Mucosa of rectum (tissue), 2 donors: ENCODE measurements at regions not wholly inside any gene's neighbourhood (a gene's known extent, or its start where the extent isn't known, plus 50 kb on each side); places are given as distances from the start of the nearest gene placed in this dataset.

Experiments used
- H3K27ac ChIP-seq, 2 donors: one replicate each; pipeline ENCODE4 v1.7.0; 2013; ENCODE audit warnings: inconsistent platforms in 2 of 2, low read depth in 2 of 2, low read length in 2 of 2
- H3K27me3 ChIP-seq, 2 donors: one replicate each; pipeline ENCODE4 v1.7.0; 2013; ENCODE audit warnings: low read length in 2 of 2; ENCODE audit not compliant: control insufficient read depth in 2 of 2, insufficient read depth in 2 of 2
- H3K36me3 ChIP-seq, 2 donors: one replicate each; pipeline ENCODE4 v1.7.0; 2013; ENCODE audit warnings: low read length in 2 of 2; ENCODE audit not compliant: control insufficient read depth in 2 of 2, insufficient read depth in 2 of 2
- H3K4me1 ChIP-seq, 2 donors: one replicate each; pipeline ENCODE4 v1.7.0; 2013; ENCODE audit warnings: low read length in 2 of 2, mild to moderate bottlenecking in 1 of 2; ENCODE audit not compliant: control insufficient read depth in 2 of 2, insufficient read depth in 2 of 2
- H3K4me3 ChIP-seq, 2 donors: one replicate each; pipeline ENCODE4 v1.7.0; 2013; ENCODE audit warnings: low read length in 2 of 2
- H3K9ac ChIP-seq, 2 donors: one replicate each; pipeline ENCODE4 v1.7.0; 2013; ENCODE audit warnings: low read length in 2 of 2, low read depth in 1 of 2, mild to moderate bottlenecking in 1 of 2
- H3K9me3 ChIP-seq, 2 donors: one replicate each; pipeline ENCODE4 v1.7.0; 2013; ENCODE audit warnings: low read length in 2 of 2; ENCODE audit not compliant: control insufficient read depth in 2 of 2
- donor health status: healthy.
- donor health status: Normal muscosa, but diverticular disease.

- H3K4me1 ChIP-seq: no peaks in the 10 kb centered on the region
- H3K36me3 ChIP-seq: no peaks in the 10 kb centered on the region
- no peak overlapping the region for H3K4me3 ChIP-seq
- no peaks in the 10 kb centered on the region for H3K27me3 ChIP-seq
- no peak overlapping the region for H3K9ac ChIP-seq
- H3K9me3 ChIP-seq: no peaks in the 10 kb centered on the region
- no peak overlapping the region for H3K27ac ChIP-seq
These were observed 473.6 kb downstream of the RMST start for GRCh38 chr12:97936165-97936564.

- Histone ChIP-seq H3K27me3 (no peaks in the 10 kb centered on the region), H3K36me3 (no peaks in the 10 kb centered on the region), H3K27ac (no peak overlapping the region), H3K4me3 (no peak overlapping the region), H3K9me3 (no peaks in the 10 kb centered on the region), H3K4me1 (no peaks in the 10 kb centered on the region), H3K9ac (no peak overlapping the region)
These were observed 475.4 kb downstream of the RMST start for GRCh38 chr12:97938031-97938430.

GRCh38 chr12:97939156-97939555, 476.6 kb downstream of the RMST start:
- Histone ChIP-seq H3K36me3 (no peaks in the 10 kb centered on the region), H3K27me3 (no peaks in the 10 kb centered on the region), H3K9ac (no peak overlapping the region), H3K4me1 (no peaks in the 10 kb centered on the region), H3K9me3 (no peaks in the 10 kb centered on the region), H3K4me3 (no peak overlapping the region), H3K27ac (no peak overlapping the region)

- Histone ChIP-seq H3K9me3 (no peaks in the 10 kb centered on the region), H3K27me3 (no peaks in the 10 kb centered on the region), H3K9ac (no peak overlapping the region), H3K4me1 (no peaks in the 10 kb centered on the region), H3K4me3 (no peak overlapping the region), H3K27ac (no peak overlapping the region), H3K36me3 (no peaks in the 10 kb centered on the region)
These were observed 477.5 kb downstream of the RMST start for GRCh38 chr12:97940105-97940504.

- H3K27ac ChIP-seq: no peak overlapping the region
These were observed 478.0 kb downstream of the RMST start for GRCh38 chr12:97940629-97941028.

GRCh38 chr12:97941686-97942354, 479.2 kb downstream of the RMST start:
- H3K9me3 ChIP-seq: no peaks in the 10 kb centered on the region
- no peak overlapping the region for H3K4me3 ChIP-seq
- no peak overlapping the region for H3K27ac ChIP-seq
- H3K4me1 ChIP-seq: no peaks in the 10 kb centered on the region
- H3K27me3 ChIP-seq: no peaks in the 10 kb centered on the region
- no peak overlapping the region for H3K9ac ChIP-seq
- H3K36me3 ChIP-seq: no peaks in the 10 kb centered on the region

More at GRCh38 chr12:97940629-97941028, 478.0 kb downstream of the RMST start:
- no peak overlapping the region for H3K9ac ChIP-seq
- no peaks in the 10 kb centered on the region for H3K36me3 ChIP-seq
- no peaks in the 10 kb centered on the region for H3K9me3 ChIP-seq
- no peaks in the 10 kb centered on the region for H3K4me1 ChIP-seq
- no peak overlapping the region for H3K4me3 ChIP-seq
- no peaks in the 10 kb centered on the region for H3K27me3 ChIP-seq

- Histone ChIP-seq H3K4me3 (no peak overlapping the region), H3K4me1 (no peaks in the 10 kb centered on the region)
These were observed 480.8 kb downstream of the RMST start for GRCh38 chr12:97943359-97943758.

GRCh38 chr12:97944576-97944975, 482.0 kb downstream of the RMST start:
- Histone ChIP-seq H3K36me3 (no peaks in the 10 kb centered on the region), H3K4me3 (no peak overlapping the region), H3K27me3 (no peaks in the 10 kb centered on the region), H3K9ac (no peak overlapping the region), H3K9me3 (peaks cover 0 to 3% of the 10 kb centered on the region in 2 donors), H3K27ac (no peak overlapping the region), H3K4me1 (no peaks in the 10 kb centered on the region)

More at GRCh38 chr12:97943359-97943758, 480.8 kb downstream of the RMST start:
- Histone ChIP-seq H3K27me3 (no peaks in the 10 kb centered on the region), H3K9ac (no peak overlapping the region), H3K27ac (no peak overlapping the region), H3K9me3 (peaks cover 0 to 3% of the 10 kb centered on the region in 2 donors), H3K36me3 (no peaks in the 10 kb centered on the region)

GRCh38 chr12:97946701-97947100, 484.1 kb downstream of the RMST start:
- no peak overlapping the region for H3K27ac ChIP-seq
- no peaks in the 10 kb centered on the region for H3K27me3 ChIP-seq
- H3K4me1 ChIP-seq: no peaks in the 10 kb centered on the region
- peaks cover 0 to 3% of the 10 kb centered on the region in 2 donors for H3K9me3 ChIP-seq
- H3K9ac ChIP-seq: no peak overlapping the region
- H3K36me3 ChIP-seq: no peaks in the 10 kb centered on the region
- H3K4me3 ChIP-seq: no peak overlapping the region

GRCh38 chr12:97948591-97948990, 486.0 kb downstream of the RMST start:
- H3K27me3 ChIP-seq: no peaks in the 10 kb centered on the region
- H3K36me3 ChIP-seq: no peaks in the 10 kb centered on the region
- no peaks in the 10 kb centered on the region for H3K4me1 ChIP-seq
- no peak overlapping the region for H3K27ac ChIP-seq
- peaks cover 0 to 3% of the 10 kb centered on the region in 2 donors for H3K9me3 ChIP-seq
- no peak overlapping the region for H3K4me3 ChIP-seq
- H3K9ac ChIP-seq: no peak overlapping the region
